GM18861 (cell line): ENCODE measurements at regions not wholly inside any gene's neighbourhood (a gene's known extent, or its start where the extent isn't known, plus 50 kb on each side); places are given as distances from the start of the nearest gene placed in this dataset.

Experiments
- ATAC-seq: cut with Tn5 transposase; IDR thresholded peaks from one replicate; pipeline ENCODE4 v1.9.1; 2021; ENCODE audit not compliant: unreplicated experiment

DNA sequence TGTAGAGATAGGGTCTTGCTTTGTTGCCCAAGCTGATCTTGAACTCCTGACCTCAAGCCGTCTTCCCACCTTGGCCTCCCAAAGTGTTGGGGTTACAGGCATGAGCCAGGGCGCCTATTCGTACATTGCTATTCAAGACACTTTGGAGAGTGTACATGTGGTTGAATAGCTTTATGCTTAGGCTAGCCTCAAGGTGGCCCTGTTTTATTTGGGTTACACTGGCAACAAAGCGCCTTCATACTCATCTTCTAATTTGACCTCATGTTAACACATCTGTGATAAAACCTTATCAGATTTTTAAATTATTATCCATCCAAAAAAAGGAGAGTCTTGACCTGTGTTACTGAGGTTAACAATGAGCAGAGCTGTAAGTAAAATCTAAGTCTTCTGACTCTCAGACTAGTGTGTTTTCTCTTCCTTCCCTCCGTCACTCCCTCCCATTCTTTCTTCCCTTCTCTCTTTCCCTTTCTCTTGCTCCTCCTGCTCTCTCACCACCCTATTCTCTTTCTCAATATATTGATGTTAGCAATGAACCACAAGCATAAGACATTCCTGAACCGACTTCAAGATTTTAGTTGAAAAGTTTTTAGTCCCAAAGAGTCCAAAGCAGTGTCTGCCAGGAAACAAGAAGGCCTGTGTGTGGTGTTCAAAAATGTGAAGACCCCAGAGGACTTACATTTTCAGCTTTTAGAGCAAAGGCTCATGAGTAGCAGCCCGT lies 603.7 kb upstream of the CFAP20DC start:
- ATAC-seq = no peak

DNA sequence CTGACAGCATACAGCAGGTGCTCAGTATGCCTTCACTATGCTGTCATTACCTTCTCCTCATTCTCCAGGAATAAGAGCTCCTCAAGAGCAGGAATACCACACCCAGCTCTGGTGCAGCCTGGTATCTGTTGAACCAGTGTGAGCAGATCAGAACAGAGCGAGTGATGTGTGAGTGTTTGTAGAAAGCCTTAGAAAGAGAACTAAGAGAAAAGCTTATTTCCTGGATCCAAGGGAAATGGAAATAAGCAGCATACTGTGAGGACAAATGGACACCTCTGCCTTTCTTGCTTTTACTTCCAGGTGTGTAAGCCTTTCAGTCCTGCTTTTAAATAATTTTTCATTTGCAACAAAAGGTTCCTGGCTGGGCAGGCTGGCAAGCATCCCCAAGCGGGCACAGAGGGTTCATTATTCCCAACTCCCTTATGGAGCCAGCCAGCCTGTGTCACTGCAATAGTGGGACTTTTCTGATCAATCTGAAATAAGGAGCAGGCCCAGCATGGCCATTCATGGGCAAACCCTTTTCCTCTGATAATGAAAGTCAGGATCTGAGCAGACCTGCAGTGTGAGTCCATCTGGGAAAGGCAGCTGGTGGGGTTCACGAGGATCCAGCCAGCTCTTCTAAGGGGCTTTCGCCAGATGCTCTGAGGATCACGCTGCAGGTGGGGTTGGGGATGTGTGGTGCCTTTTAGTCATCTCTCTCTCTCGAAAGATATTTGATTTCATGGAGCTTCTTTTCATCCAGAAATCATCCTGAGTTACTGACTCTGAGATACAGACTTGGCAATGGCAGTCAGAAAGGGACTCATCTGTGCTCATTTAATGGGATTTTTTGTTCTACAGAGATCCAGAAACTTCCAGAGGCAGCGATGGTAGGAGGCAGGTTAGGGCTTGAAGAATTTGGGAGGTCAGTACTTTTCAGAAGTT lies 594.9 kb upstream of the CFAP20DC start:
- no peak for ATAC-seq

DNA sequence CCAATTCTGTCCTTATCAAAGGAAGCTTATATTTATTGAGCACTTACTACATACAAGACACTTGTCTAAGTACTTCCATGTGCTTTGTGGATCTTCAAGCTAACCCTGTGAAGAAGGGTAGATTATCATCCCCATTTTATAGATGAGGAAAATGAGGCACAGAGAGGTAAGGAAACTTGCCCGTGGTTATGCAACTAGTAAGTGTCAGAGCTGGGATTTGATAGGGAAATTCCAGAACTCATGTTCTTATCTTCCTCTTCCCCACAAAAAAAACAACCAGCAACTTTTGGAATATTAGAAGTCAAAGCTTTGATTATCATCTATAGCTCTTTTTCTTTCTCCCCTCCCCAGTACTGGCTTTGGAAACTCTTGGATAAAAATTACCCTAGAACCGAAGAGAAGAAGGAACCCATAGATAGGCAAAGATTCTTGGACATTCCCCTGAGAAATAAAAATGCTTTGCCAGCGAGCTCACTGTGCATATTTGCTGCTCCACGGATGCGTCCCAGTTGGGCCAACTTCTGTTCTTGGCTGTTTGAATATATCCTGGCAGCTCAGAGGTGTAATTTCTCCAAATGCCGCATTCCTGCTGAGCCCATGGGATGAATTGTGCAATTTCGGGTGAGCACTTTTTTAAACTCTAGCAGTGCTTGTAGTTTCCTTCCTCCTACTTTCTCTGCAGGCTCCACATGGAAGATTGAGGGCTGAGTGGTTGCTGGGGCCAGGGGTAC lies 591.5 kb upstream of the CFAP20DC start:
- ATAC-seq = no peak

DNA sequence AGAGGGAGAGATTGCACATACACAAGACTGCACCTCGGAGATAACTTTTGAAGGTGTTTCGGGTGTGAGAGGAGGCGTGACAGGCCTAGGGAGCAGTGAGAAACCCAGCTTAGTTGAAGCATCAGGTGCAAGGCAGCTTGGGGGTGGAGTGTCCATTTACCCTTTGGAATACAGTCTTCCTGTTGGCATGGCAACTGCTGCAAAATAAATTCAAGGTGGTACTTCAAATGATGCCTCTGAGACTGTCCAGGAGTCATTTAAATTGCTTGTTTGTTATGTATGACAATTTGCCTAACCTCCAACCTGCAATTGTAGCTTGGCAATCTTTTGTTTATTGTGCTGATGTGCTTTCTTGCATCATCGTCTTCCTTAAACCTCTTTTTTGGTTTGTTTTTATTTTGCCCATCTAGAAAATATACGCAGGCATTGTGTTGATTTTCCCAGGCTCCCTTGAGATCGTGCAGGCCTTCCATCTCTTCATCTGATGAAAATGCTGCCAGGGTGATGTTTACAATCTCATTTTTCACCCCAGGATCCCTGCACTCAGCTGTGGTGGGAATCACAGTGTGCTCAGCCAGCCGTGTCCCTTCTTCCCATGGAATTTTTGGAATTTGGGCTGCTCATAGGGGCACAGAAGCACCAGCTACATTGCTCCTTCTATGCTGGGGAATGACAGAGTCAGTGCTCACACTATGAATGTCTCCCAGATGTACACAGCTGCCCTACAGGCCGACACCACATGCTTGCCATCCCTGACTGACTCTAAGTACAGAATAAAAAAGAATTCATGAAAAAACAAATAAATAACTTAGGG lies 583.1 kb upstream of the CFAP20DC start:
- ATAC-seq = no peak

DNA sequence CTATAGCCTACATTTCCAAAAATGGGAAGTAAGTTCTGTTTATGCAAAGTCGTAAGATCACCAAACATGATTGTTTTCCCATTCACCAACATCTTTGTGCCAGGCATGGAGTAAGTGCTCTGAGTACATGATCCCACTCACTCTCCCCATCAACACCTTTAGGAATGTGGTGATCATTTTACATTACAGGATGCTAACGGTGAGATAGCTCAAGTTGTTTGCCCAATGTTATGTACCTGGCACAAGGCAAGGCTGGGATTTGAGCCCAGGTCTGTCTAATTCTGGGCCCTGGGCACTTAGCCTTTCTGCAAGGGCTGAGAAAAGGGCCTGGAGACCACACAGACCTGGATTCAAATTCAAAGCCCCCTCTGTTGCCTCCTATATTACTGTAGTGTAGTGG lies 581.7 kb upstream of the CFAP20DC start:
- ATAC-seq = no peak

DNA sequence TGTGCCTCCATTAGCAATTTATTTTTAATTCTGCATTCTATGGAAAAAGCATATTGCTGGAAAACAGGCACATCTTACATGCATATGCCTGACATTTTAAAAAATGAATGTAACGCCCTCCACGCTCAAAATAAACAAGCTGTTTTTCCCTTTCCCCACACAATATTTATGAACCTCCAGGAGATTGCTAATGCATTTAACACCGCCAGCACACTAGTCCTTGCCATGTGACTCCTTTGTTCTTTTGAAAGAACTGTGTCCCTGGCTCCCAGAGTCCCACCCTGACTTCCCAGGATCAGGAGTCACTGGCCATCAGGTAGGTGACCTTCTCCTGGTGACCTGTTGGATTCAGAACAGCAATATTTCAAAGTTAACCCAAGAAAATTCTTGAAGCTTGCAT lies 571.2 kb upstream of the CFAP20DC start:
- no peak for ATAC-seq

DNA sequence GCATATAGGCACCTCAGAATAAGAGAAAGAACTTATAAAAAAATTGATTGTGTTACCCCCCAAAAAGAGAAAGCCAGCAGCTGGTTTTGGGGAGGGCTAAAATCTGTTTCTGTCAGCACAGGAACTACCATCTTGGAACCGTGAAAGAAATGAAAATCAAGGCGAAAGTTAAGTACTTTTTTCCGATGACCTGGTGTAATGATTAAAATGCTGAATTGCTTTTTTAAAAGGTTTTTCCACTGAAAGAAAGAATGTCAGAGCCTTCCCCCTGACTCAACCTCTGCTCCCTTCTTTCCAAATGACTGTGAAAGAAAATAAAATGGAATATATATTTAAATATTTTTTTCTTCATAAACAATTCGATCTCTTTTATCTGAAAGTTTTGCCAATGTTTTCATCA lies 570.5 kb upstream of the CFAP20DC start:
- ATAC-seq = no peak

DNA sequence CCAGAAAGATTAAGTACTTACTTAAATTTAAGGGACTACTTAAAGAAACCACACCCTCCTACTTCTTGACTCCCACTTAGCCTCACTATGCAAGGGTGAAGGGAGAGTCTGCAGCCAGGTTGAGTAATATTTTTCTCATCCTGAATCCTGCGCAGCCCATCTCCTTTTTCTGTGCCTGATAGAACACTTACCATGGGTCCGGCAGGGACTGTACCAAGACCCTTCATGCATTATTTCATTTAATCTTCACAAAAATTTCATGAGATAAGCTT lies 562.6 kb upstream of the CFAP20DC start:
- ATAC-seq = no peak

DNA sequence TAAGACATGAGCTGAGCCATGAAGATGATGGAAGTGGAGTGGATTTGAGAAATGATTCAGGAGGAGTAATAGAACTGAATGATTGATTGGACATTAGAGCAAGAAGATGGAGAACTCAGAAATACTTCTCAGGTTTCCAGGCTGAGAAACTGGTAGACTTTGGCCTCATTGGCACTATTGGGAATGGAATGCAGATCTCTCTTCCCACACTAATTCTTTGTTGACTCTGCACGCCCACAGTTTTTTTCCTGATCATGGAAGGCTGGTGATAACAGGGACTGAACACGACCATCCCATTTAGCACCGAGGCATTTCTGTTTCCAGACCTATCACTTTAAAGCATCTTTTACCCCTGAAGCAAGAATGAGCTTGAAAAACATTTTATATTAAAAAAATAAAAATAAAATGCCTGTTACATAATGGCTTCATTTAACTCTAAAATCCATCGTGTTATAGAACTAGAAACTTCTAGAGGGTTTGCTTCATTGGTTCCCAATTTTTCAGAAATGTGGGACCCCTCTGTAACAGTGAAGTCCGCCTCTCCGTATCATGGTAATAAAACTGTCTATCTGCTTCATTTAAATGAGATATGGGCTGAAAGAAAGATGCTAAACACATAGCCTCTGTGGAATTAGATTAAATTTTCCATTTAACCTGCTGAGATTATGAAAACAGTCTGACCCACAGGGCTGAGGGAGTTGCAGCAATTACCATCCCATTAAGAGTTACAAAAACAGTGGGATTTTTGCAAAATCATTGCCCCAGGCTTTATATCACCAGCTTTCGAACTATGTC lies 562.0 kb upstream of the CFAP20DC start:
- ATAC-seq = no peak

DNA sequence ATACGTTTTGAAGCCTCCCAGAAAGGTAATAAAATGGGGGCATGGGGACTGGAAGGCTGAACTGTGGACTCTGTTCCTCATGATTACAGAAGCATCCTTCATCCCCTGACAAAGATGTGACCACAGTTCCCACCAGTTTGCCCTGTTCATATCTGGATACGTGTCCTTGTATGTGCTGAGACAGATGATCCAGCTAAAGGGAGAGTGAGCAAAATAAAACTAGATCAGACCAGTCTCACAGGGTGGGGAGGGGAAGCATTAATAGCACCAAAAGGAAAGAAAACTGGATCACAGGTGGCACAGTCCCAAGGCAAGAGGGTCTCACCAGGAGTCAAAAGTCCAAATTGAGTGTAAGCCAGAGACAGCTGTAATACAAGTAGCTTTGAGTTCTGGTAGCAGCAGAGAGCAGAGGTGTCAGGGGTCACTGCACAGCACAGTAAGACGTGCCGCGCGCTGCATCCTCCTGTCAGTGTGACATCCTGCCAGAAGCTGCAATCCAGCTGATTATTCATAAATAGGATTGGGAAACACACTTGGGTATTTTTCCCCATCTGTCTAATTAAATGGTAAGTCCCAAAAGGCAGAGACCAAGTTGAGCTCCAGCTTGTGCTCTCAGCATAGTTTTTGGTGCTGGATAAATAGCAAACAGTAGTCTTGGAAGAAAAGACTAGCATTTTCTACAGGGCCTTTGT lies 560.0 kb upstream of the CFAP20DC start:
- ATAC-seq = no peak

DNA sequence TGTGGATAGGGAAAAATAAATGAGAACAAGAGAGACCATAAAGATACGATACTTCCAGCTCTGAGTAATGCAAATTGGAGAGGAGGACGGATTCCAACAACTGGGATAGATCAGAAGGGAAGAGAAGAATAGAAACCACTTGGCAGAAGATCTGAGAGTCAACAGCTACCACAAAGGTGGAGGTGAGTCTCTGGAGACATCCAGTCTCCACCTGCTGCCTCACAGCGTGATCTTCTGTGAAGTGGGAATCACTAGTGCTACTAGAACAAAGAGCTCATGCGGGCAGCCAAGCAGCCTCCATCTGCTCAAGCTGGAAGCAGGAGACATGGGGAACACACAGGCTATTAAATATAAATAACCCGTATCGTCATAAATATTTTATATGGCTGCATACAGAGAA lies 558.5 kb upstream of the CFAP20DC start:
- no peak for ATAC-seq

DNA sequence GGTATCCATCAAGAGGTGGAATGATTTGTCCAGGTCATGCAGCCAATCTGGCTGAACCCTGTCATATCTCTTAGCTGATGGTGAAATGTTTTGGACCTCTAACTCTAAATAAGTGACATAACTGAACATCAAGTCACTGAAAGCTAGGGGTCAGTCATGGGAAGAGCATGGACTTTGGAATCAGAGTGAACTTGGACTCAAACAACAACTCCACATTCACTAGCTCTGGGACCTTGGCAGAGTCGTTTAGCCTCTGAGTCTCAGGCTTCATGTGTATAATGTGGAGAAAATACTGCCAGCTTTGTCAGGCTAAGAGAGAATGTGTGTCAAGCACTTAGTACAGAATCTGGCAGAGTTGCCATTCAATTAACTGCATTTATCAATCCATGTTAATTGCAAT lies 557.8 kb upstream of the CFAP20DC start:
- ATAC-seq = no peak

DNA sequence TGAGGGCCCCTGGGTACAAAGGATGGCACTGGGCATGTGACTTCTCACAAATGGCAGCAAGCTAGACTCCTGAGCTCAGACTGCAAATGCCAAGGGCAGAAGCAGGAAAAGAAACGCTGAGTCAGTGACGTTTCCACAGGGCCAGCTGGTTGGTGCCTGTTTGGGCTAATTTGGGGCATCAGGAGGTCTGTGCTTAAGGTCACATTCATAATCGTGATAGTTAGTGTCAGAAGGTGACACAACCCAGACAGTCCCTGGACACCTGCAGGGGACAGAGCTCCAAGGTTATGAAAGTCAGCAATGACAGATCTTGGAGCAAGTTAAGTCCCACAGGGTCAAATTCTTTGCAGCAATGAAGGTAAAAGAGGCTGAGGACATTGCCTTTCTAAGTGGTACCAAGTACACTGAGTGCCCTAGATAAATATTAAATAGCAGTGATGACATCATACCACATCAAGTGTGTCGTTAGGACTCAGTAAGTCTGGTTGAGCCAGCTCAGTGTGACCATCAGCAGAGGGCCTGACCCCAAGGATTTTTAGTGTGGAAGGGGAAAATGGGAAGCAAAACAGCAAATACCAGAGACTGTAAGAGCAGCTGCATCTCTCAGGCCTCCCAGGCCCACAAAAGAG lies 556.9 kb upstream of the CFAP20DC start:
- no peak for ATAC-seq

DNA sequence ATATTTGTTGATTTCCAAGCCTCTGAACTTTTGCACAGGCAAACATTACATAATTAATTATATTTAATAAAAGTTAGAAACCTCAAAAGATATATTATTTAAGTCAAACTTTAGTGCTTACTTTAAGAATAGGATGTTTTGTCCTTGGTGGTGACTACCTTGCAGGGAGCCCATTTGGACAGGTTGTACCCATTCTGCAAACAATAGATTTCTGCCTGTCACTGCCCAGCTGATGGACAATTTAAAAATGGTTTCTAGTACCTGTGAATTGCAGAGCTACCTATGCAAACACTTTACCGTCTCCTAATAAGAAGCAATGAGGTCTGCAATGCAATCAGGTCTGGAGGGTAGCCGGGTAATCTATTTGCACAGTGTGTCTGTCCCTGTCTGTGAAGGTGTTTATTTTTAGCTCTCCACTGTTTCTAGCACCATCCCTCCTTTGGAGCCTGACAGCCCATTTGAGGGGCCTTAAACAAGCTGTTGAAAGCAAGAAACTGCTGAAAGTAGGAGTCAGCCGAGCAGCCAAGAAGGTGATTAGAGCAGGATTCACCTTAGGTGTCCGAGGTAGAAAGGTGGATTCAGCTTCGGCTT lies 556.2 kb upstream of the CFAP20DC start:
- ATAC-seq = no peak

DNA sequence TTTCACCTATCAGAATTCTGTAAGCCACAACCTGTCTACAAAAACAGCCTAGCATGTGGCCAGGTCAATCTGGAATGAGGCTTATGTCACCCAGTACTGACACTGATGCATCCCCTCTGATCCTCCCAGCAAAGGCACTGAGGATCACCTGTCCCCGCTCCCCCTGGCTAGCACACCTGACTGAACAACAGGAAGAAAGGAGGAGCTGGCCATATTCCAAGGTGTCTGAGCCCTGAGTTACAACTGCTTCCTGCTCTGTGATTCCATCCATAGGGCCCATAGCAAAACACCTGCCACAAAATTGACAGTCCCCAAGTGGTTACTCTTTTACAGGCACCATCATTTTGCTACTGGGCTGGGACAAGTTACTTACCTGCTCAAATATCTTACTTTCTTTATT lies 555.5 kb upstream of the CFAP20DC start:
- ATAC-seq = no peak

DNA sequence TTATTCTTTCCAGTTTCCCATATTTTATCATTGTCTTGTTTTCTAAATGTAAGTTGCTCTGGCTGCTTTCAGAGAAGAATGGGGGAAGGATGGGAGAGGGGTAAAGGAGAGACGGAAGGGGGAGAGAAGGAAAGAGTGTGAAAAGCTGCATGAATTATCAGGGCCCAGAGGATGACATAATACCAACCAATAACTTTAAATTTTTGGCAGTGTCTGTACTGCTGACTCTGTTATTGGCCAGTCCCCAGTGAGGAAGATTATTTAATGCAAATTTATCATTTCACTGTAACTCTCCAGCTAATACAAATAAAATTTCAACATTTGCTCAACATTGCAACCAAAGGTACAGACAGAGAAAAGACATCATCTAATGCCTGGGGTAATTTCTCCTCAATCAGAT lies 551.7 kb upstream of the CFAP20DC start:
- ATAC-seq = no peak

DNA sequence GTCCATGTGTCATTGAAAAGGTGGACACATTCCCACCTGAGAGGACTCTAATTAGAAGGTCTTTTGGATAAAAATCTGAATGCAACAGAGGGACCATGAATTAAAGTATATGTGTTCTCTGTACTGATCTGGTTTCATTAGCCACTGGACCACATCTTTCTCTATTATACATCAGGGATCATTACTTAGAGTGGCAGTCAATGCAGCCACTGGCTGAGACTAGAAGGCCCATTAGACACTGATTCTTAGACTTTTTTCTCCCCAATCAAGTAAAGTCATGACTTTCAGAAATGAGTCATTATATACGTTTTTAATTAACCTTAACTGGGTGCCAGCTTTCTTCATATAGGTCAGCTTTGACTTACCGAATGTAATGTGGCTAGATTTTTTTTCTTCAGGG lies 550.8 kb upstream of the CFAP20DC start:
- ATAC-seq = no peak

DNA sequence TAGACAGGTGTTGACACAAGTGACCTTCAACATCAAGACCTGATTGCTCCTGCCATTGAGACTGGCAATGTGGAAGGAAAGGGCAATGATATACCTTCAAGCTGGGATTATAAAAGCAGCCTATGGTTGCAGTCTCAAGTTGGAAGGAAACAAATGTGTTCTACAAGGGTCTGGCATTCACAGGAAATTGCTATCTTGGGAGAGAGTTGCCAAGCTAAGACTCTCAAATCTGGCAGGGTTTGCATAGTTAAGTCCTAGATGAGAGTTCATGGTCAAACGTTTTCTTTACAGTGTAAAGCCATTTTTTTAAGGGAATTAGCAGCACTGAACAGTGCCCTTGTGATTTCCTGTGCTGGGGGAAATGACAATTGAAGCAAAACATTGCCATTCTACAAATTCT lies 546.9 kb upstream of the CFAP20DC start:
- ATAC-seq = no peak

DNA sequence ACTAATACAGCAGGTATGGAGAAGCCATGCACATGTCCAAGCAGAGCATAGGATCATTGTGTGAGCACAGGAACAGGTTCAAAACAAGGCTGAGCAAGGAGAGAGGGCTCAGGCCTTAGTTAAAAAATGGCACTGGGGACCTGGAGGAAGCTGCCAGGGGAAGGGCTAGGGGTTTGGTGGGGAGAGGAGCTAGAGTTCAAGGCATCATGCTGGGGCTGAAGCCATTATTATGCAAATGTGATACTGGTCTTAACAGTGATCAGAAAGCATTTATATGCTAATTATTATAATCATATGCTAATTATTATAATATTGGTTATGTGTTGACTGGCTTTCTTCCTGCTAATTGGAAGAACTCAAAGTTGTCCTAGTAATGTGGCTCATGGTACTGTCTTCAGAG lies 546.0 kb upstream of the CFAP20DC start:
- no peak for ATAC-seq
